ENCODE measurements at regions not wholly inside any gene's neighbourhood (a gene's known extent, or its start where the extent isn't known, plus 50 kb on each side); places are given as distances from the start of the nearest gene placed in this dataset.
A peak's percentile ranks its signal among the peaks of the same experiment; 100 is the strongest.

DNA sequence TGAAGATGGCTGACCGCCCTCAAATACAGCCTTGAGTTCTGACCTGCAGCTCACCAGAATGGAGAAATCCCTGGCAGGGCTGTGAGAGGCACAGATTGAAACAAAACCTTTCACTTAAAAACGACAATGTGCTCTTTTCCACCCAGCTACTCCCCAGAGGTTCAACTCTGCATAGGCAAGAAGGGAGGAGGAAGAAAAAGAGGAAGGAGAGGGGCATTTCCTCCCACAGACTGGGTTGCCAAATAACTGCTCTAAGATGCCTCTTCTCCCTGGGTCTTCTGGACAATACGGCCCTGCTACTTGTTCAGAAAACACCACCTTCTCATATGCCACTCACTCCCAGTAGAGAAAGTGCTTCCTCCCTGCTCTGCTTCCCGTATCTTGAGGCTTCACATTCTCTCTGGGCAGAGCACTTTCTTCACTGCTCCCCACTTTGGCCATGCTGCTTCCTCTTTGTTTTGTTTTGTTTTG, 136.4 kb upstream of the SLC1A4 start:
- Histone ChIP-seq H3K27ac (ENCODE audit: extremely low read depth, low read depth, low read length) (no peak overlapping the region), H3K4me3 (ENCODE audit: low read depth, low read length) (no peak overlapping the region), H3K9me3 (ENCODE audit: control insufficient read depth, insufficient read depth, low read depth, low read length) (no peaks in the 10 kb centered on the region), H3K36me3 (ENCODE audit: control insufficient read depth in 2 of 2, insufficient read depth in 1 of 2, low read length in 2 of 2) (no peaks in the 10 kb centered on the region), H3K4me1 (ENCODE audit: control insufficient read depth, insufficient read depth, low read length) (no peaks in the 10 kb centered on the region)
- ChIA-PET CTCF (no interaction called here), POLR2A (no interaction called here)
- TF ChIP-seq PRDM1 (tag by site-specific recombination; IDR thresholded peaks at IDR 0.05) (peak; percentile 69; the same call in 1 of the 2 replicates), ZNF10 (tag by site-specific recombination; IDR thresholded peaks at IDR 0.05) (no peak)

DNA sequence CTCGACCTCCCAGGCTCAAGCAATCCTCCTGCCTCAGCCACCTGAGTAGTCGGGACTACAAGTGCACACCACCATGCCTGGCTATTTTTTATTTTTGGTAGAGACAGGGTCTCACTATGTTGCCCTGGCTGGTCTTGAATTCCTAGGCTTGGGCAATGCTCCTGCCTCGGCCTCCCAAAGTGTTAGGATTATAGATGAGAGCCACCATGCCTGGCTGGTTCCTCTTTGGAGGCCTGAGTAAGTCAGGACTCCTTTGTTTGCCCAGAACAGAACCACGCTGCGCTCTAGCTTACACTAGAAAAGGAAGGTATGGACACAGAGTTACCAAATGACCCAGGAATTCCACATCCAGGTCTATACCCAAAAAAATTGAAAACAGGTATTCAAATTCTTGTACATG, 135.9 kb upstream of the SLC1A4 start:
- POLR2A ChIA-PET: no interaction called here
- no peaks in the 10 kb centered on the region for H3K9me3 ChIP-seq (ENCODE audit: control insufficient read depth, insufficient read depth, low read depth, low read length)
- TF ChIP-seq ZNF548 (tag by site-specific recombination; IDR thresholded peaks at IDR 0.05) (no peak), ZNF654 (tag by site-specific recombination; IDR thresholded peaks at IDR 0.05; ENCODE audit: low read depth) (no peak), ZNF777 (tag by site-specific recombination; IDR thresholded peaks at IDR 0.05; ENCODE audit: borderline replicate concordance) (no peak), ZNF2 (tag by site-specific recombination; IDR thresholded peaks at IDR 0.05) (no peak), ZNF184 (tag by site-specific recombination; IDR thresholded peaks at IDR 0.05) (no peak), ZNF146 (tag by site-specific recombination; IDR thresholded peaks at IDR 0.05) (no peak), ZNF211 (tag by site-specific recombination; IDR thresholded peaks at IDR 0.05; ENCODE audit: low read depth) (no peak), OSR2 (tag by site-specific recombination; IDR thresholded peaks at IDR 0.05) (no peak)
- TF ChIP-seq, protein P1, sequence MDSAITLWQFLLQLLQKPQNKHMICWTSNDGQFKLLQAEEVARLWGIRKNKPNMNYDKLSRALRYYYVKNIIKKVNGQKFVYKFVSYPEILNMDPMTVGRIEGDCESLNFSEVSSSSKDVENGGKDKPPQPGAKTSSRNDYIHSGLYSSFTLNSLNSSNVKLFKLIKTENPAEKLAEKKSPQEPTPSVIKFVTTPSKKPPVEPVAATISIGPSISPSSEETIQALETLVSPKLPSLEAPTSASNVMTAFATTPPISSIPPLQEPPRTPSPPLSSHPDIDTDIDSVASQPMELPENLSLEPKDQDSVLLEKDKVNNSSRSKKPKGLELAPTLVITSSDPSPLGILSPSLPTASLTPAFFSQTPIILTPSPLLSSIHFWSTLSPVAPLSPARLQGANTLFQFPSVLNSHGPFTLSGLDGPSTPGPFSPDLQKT (IDR thresholded peaks at IDR 0.05; ENCODE audit: borderline replicate concordance, low read depth, low read length): no peak
- TF ChIP-seq, protein P2, sequence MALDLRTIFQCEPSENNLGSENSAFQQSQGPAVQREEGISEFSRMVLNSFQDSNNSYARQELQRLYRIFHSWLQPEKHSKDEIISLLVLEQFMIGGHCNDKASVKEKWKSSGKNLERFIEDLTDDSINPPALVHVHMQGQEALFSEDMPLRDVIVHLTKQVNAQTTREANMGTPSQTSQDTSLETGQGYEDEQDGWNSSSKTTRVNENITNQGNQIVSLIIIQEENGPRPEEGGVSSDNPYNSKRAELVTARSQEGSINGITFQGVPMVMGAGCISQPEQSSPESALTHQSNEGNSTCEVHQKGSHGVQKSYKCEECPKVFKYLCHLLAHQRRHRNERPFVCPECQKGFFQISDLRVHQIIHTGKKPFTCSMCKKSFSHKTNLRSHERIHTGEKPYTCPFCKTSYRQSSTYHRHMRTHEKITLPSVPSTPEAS (tag by site-specific recombination; IDR thresholded peaks at IDR 0.05): no peak
- TF ChIP-seq, protein P3, sequence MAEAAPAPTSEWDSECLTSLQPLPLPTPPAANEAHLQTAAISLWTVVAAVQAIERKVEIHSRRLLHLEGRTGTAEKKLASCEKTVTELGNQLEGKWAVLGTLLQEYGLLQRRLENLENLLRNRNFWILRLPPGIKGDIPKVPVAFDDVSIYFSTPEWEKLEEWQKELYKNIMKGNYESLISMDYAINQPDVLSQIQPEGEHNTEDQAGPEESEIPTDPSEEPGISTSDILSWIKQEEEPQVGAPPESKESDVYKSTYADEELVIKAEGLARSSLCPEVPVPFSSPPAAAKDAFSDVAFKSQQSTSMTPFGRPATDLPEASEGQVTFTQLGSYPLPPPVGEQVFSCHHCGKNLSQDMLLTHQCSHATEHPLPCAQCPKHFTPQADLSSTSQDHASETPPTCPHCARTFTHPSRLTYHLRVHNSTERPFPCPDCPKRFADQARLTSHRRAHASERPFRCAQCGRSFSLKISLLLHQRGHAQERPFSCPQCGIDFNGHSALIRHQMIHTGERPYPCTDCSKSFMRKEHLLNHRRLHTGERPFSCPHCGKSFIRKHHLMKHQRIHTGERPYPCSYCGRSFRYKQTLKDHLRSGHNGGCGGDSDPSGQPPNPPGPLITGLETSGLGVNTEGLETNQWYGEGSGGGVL (tag by site-specific recombination; IDR thresholded peaks at IDR 0.05): no peak
- TF ChIP-seq, protein P4, sequence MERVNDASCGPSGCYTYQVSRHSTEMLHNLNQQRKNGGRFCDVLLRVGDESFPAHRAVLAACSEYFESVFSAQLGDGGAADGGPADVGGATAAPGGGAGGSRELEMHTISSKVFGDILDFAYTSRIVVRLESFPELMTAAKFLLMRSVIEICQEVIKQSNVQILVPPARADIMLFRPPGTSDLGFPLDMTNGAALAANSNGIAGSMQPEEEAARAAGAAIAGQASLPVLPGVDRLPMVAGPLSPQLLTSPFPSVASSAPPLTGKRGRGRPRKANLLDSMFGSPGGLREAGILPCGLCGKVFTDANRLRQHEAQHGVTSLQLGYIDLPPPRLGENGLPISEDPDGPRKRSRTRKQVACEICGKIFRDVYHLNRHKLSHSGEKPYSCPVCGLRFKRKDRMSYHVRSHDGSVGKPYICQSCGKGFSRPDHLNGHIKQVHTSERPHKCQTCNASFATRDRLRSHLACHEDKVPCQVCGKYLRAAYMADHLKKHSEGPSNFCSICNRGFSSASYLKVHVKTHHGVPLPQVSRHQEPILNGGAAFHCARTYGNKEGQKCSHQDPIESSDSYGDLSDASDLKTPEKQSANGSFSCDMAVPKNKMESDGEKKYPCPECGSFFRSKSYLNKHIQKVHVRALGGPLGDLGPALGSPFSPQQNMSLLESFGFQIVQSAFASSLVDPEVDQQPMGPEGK (tag by site-specific recombination; IDR thresholded peaks at IDR 0.05): no peak
- TF ChIP-seq, protein P5, sequence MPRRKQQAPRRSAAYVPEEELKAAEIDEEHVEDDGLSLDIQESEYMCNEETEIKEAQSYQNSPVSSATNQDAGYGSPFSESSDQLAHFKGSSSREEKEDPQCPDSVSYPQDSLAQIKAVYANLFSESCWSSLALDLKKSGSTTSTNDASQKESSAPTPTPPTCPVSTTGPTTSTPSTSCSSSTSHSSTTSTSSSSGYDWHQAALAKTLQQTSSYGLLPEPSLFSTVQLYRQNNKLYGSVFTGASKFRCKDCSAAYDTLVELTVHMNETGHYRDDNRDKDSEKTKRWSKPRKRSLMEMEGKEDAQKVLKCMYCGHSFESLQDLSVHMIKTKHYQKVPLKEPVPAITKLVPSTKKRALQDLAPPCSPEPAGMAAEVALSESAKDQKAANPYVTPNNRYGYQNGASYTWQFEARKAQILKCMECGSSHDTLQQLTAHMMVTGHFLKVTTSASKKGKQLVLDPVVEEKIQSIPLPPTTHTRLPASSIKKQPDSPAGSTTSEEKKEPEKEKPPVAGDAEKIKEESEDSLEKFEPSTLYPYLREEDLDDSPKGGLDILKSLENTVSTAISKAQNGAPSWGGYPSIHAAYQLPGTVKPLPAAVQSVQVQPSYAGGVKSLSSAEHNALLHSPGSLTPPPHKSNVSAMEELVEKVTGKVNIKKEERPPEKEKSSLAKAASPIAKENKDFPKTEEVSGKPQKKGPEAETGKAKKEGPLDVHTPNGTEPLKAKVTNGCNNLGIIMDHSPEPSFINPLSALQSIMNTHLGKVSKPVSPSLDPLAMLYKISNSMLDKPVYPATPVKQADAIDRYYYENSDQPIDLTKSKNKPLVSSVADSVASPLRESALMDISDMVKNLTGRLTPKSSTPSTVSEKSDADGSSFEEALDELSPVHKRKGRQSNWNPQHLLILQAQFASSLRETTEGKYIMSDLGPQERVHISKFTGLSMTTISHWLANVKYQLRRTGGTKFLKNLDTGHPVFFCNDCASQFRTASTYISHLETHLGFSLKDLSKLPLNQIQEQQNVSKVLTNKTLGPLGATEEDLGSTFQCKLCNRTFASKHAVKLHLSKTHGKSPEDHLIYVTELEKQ (tag by site-specific recombination; IDR thresholded peaks at IDR 0.05; ENCODE audit: borderline replicate concordance): no peak
- TF ChIP-seq, protein P6, sequence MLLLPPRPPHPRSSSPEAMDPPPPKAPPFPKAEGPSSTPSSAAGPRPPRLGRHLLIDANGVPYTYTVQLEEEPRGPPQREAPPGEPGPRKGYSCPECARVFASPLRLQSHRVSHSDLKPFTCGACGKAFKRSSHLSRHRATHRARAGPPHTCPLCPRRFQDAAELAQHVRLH (tag by site-specific recombination; IDR thresholded peaks at IDR 0.05): no peak
- no peak overlapping the region for H3K4me3 ChIP-seq (ENCODE audit: low read depth, low read length)
- no peaks in the 10 kb centered on the region for H3K36me3 ChIP-seq (ENCODE audit: control insufficient read depth in 2 of 2, insufficient read depth in 1 of 2, low read length in 2 of 2)
- CTCF ChIA-PET: interaction anchor here (0.7 kb wide), 1 partner anchor 12 kb away, joined by 4 read pairs; no protein-coding TSS in a partner anchor
- H3K27ac ChIP-seq (ENCODE audit: extremely low read depth, low read depth, low read length): no peak overlapping the region
- H3K4me1 ChIP-seq (ENCODE audit: control insufficient read depth, insufficient read depth, low read length): no peaks in the 10 kb centered on the region

Data from HEK293 (cell line).